Gastrocnemius medialis (tissue), 4 donors: ENCODE measurements at regions not wholly inside any gene's neighbourhood (a gene's known extent, or its start where the extent isn't known, plus 50 kb on each side); places are given as distances from the start of the nearest gene placed in this dataset.

Experiments used
- ATAC-seq, 2 donors: fragments of 150-250 bp; one replicate each; pipeline ENCODE4 v1.9.1; 2016
- DNase-seq, 2 donors: peaks; one replicate each; pipeline ENCODE4 v3.0.0-alpha.2; 2019
- H3K27ac ChIP-seq, 4 donors: fragments of 200-600 bp; sonication (generic); 1 replicate in 1 of 4; 2 replicates in 3 of 4; pipeline ENCODE4 v1.5.1; 2016 to 2018; ENCODE audit warnings: mild to moderate bottlenecking in 2 of 4, moderate library complexity in 1 of 4
- H3K27me3 ChIP-seq, 3 donors: fragments of 200-600 bp; sonication (generic) in 2 of 3; 1 replicate in 1 of 3; 2 replicates in 2 of 3; pipeline versions ENCODE4 v1.5.1 to v1.6.0; 2016 to 2019; ENCODE audit warnings: mild to moderate bottlenecking in 1 of 3, moderate library complexity in 1 of 3
- H3K36me3 ChIP-seq, 2 donors: fragments of 200-600 bp; sonication (generic) in 1 of 2; one replicate each; pipeline ENCODE4 v1.5.1; 2017 to 2018
- H3K4me1 ChIP-seq, 2 donors: fragments of 200-600 bp; sonication (generic) in 1 of 2; one replicate each; pipeline ENCODE4 v1.5.1; 2016 to 2017; ENCODE audit warnings: mild to moderate bottlenecking in 2 of 2
- H3K4me3 ChIP-seq, 4 donors: fragments of 200-600 bp; sonication (generic) in 3 of 4; 1 replicate in 1 of 4; 2 replicates in 3 of 4; pipeline ENCODE4 v1.5.1; 2016 to 2019; ENCODE audit warnings: mild to moderate bottlenecking in 2 of 4
- H3K9me3 ChIP-seq, 3 donors: fragments of 200-600 bp; sonication (generic) in 2 of 3; 1 replicate in 1 of 3; 2 replicates in 2 of 3; pipeline ENCODE4 v1.5.1; 2016 to 2019
- POLR2A ChIP-seq, 2 donors: fragments of 450-650 bp; IDR thresholded peaks; one replicate each; pipeline ENCODE4 v1.6.1; 2017; ENCODE audit warnings: antibody characterized with exemption in 2 of 2, mild to moderate bottlenecking in 2 of 2, moderate library complexity in 2 of 2
- in situ Hi-C, 4 donors: fragments of 200-750 bp; cut with MboI; loops; one replicate each; pipeline versions ENCODE4 v1.15.0 to v1.8.0; 2017; ENCODE audit warnings: low sequenced_read_pairs in 4 of 4
- intact Hi-C: fragments of 100-400 bp; cut with DNase I; formaldehyde crosslinking; loops from one replicate; pipeline ENCODE4 v1.15.1; 2023; ENCODE audit warnings: low total_unique reads
- TF ChIP-seq, protein P1 (sequence below), 5 experiments: fragments of 450-650 bp in 3 of 5; fragments of 200-600 bp in 2 of 5; sonication (generic) in 2 of 5; IDR thresholded peaks in 4 of 5; conservative IDR thresholded peaks in 1 of 5; 1 replicate in 4 of 5; 2 replicates in 1 of 5; pipeline ENCODE4 v1.5.1; 2016 to 2019; ENCODE audit warnings: antibody characterized with exemption in 5 of 5, mild to moderate bottlenecking in 3 of 5, moderate library complexity in 3 of 5

DNA sequence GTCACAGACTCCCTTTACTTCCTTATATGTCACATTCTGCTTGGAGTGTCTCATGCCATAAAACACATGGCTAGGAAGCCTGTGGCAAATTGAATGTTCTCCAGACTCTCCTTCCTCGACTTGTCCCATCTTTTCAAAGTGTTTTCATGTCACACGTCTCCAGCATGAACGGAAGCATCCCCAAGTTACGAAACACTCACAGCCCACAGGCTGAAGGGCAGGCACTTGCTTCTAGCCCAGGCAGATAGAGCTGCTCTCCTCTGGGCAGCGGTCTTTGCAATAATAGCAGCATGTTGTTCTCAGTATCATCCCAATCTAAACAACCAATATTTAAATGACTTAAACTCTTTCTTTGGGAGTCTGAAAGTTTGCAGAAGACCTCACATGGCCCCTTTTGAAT lies 85.3 kb upstream of the ADAMTS9 start:
- TF ChIP-seq, protein P1, sequence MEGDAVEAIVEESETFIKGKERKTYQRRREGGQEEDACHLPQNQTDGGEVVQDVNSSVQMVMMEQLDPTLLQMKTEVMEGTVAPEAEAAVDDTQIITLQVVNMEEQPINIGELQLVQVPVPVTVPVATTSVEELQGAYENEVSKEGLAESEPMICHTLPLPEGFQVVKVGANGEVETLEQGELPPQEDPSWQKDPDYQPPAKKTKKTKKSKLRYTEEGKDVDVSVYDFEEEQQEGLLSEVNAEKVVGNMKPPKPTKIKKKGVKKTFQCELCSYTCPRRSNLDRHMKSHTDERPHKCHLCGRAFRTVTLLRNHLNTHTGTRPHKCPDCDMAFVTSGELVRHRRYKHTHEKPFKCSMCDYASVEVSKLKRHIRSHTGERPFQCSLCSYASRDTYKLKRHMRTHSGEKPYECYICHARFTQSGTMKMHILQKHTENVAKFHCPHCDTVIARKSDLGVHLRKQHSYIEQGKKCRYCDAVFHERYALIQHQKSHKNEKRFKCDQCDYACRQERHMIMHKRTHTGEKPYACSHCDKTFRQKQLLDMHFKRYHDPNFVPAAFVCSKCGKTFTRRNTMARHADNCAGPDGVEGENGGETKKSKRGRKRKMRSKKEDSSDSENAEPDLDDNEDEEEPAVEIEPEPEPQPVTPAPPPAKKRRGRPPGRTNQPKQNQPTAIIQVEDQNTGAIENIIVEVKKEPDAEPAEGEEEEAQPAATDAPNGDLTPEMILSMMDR (IDR thresholded peaks at IDR 0.05 in 4 of 5, conservative IDR thresholded peaks at IDR 0.05 in 1 of 5) = no peak
- TF ChIP-seq POLR2A (IDR thresholded peaks at IDR 0.05) = no peak
- no peaks in the 10 kb centered on the region for H3K36me3 ChIP-seq
- DNase-seq (no peak), ATAC-seq (no peak)
- H3K9me3 ChIP-seq = no peaks in the 10 kb centered on the region
- intact Hi-C loops (loop anchor here (5.0 kb wide), 1 partner anchor 39 kb away; no protein-coding TSS in a partner anchor), in situ Hi-C loops (no loop called here)
- H3K4me3 ChIP-seq = no peak overlapping the region
- H3K27me3 ChIP-seq = no peaks in the 10 kb centered on the region
- H3K4me1 ChIP-seq = no peaks in the 10 kb centered on the region
- no peak overlapping the region for H3K27ac ChIP-seq

DNA sequence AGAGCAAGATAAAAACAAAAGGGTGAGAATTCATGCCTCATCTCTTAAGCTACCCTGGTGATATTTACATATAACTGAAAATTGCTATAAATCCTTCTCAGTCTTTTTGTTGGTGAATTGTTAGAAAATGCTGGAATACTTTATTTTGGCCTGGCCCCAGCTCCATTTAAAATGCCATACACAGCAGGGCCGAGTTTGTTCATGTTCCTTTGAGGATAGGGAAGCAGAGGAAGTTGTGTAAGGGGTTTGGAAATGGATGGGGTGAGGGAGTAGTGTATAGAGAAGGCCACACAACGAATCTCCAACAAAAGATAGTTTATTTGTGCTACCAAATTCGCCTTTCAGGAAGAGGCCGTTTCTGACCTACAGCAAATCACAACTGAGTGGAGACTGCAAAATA lies 78.6 kb upstream of the ADAMTS9 start:
- no peaks in the 10 kb centered on the region for H3K27me3 ChIP-seq
- intact Hi-C loops (no loop called here), in situ Hi-C loops (no loop called here)
- DNase-seq (no peak), ATAC-seq (no peak)
- no peak overlapping the region for H3K4me3 ChIP-seq
- H3K27ac ChIP-seq = no peak overlapping the region
- no peaks in the 10 kb centered on the region for H3K9me3 ChIP-seq
- TF ChIP-seq, protein P1 (IDR thresholded peaks at IDR 0.05 in 4 of 5, conservative IDR thresholded peaks at IDR 0.05 in 1 of 5) = no peak
- no peak for TF ChIP-seq POLR2A (IDR thresholded peaks at IDR 0.05)
- no peaks in the 10 kb centered on the region for H3K36me3 ChIP-seq
- H3K4me1 ChIP-seq = peaks cover 2 to 4% of the 10 kb centered on the region in 2 donors

DNA sequence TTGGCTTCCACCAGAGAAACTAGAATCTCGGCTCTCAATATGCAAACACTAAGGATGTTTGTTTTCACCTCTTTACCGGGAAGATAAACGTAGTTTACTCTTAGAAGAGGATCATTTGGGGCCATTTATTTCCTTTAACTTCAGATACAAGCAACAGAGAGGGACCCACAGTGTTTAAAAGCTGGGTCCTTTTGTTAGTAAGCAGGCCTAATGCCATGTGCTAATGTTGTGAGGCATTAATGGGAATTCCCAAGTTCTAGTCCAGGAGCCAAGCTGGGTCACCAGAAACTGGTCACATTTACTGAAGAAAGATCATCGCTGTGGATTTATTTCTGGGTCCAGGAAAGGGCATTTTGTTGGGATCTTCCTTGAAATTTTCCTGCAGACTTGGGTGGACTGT lies 78.1 kb upstream of the ADAMTS9 start:
- no peak for TF ChIP-seq POLR2A (IDR thresholded peaks at IDR 0.05)
- TF ChIP-seq, protein P1 (IDR thresholded peaks at IDR 0.05 in 4 of 5, conservative IDR thresholded peaks at IDR 0.05 in 1 of 5) = no peak
- no peaks in the 10 kb centered on the region for H3K27me3 ChIP-seq
- DNase-seq = no peak
- H3K4me3 ChIP-seq = no peak overlapping the region
- no peak overlapping the region for H3K27ac ChIP-seq
- no peak for ATAC-seq
- in situ Hi-C loops (no loop called here), intact Hi-C loops (no loop called here)
- peaks cover 4 to 5% of the 10 kb centered on the region in 2 donors for H3K4me1 ChIP-seq
- no peaks in the 10 kb centered on the region for H3K36me3 ChIP-seq
- no peaks in the 10 kb centered on the region for H3K9me3 ChIP-seq

GRCh38 chr3:64764386-64764929 lies 76.7 kb upstream of the ADAMTS9 start:
- DNase-seq (no peak), ATAC-seq (peak in 1 of 2 donors; percentile 8)
- in situ Hi-C loops (no loop called here), intact Hi-C loops (loop anchor here (5.0 kb wide), 2 partner anchors 77 to 213 kb away; partner anchors contain the start of gene ADAMTS9)
- no peaks in the 10 kb centered on the region for H3K36me3 ChIP-seq
- peaks cover 15 to 20% of the 10 kb centered on the region in 2 donors for H3K4me1 ChIP-seq
- no peak overlapping the region for H3K4me3 ChIP-seq
- no peak for TF ChIP-seq POLR2A (IDR thresholded peaks at IDR 0.05)
- TF ChIP-seq, protein P1 (IDR thresholded peaks at IDR 0.05 in 4 of 5, conservative IDR thresholded peaks at IDR 0.05 in 1 of 5) = no peak
- H3K27me3 ChIP-seq = no peaks in the 10 kb centered on the region
- H3K27ac ChIP-seq = peak overlapping the region in 1 of 4 donors; percentile 31
- H3K9me3 ChIP-seq = no peaks in the 10 kb centered on the region

GRCh38 chr3:64763980-64764379 lies 76.2 kb upstream of the ADAMTS9 start:
- no peak for ATAC-seq
- Histone ChIP-seq H3K4me3 (no peak overlapping the region), H3K27ac (peak overlapping the region in 1 of 4 donors; percentile 31), H3K9me3 (no peaks in the 10 kb centered on the region), H3K27me3 (no peaks in the 10 kb centered on the region), H3K4me1 (peaks cover 19 to 25% of the 10 kb centered on the region in 2 donors), H3K36me3 (no peaks in the 10 kb centered on the region)
- in situ Hi-C loops = no loop called here
- TF ChIP-seq, protein P1 (IDR thresholded peaks at IDR 0.05 in 4 of 5, conservative IDR thresholded peaks at IDR 0.05 in 1 of 5) = peak in 1 of 5 experiments; percentile 16
- TF ChIP-seq POLR2A (IDR thresholded peaks at IDR 0.05) = no peak
- no peak for DNase-seq
- intact Hi-C loops = loop anchor here (5.0 kb wide), 2 partner anchors 77 to 213 kb away; partner anchors contain the start of gene ADAMTS9
